ENCODE measurements at regions not wholly inside any gene's neighbourhood (a gene's known extent, or its start where the extent isn't known, plus 50 kb on each side); places are given as distances from the start of the nearest gene placed in this dataset.

DNA sequence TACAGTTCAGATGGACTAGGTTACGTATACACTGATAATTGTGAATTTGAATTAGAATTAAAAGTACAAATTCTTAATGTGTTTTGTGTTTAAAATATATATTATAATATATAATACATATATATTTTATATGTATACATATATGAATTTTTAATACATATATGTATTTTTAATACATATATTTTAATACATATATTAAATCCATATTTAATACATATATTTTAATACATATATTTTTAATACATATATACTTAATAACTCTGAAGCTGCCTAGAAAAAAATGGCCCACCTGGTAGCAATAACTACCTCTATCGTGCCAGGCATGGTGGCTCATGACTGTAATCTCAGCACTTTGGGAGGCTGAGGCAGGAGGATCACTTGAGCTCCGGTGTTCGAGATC lies 179.1 kb upstream of the SAMSN1 start:
- TF ChIP-seq, protein P1, sequence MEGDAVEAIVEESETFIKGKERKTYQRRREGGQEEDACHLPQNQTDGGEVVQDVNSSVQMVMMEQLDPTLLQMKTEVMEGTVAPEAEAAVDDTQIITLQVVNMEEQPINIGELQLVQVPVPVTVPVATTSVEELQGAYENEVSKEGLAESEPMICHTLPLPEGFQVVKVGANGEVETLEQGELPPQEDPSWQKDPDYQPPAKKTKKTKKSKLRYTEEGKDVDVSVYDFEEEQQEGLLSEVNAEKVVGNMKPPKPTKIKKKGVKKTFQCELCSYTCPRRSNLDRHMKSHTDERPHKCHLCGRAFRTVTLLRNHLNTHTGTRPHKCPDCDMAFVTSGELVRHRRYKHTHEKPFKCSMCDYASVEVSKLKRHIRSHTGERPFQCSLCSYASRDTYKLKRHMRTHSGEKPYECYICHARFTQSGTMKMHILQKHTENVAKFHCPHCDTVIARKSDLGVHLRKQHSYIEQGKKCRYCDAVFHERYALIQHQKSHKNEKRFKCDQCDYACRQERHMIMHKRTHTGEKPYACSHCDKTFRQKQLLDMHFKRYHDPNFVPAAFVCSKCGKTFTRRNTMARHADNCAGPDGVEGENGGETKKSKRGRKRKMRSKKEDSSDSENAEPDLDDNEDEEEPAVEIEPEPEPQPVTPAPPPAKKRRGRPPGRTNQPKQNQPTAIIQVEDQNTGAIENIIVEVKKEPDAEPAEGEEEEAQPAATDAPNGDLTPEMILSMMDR (IDR thresholded peaks at IDR 0.05), result no peak
- DNase-seq, result no peak
- Histone ChIP-seq H3K27ac (no peak overlapping the region), H3K4me3 (no peak overlapping the region), H3K27me3 (no peaks in the 10 kb centered on the region), H3K36me3 (no peaks in the 10 kb centered on the region), H3K9me3 (no peaks in the 10 kb centered on the region), H3K9ac (ENCODE audit: low read depth in 2 of 2, low read length in 2 of 2) (no peak overlapping the region), H3K4me1 (no peaks in the 10 kb centered on the region)
- intact Hi-C loops (cut with DNase I), result no loop called here

DNA sequence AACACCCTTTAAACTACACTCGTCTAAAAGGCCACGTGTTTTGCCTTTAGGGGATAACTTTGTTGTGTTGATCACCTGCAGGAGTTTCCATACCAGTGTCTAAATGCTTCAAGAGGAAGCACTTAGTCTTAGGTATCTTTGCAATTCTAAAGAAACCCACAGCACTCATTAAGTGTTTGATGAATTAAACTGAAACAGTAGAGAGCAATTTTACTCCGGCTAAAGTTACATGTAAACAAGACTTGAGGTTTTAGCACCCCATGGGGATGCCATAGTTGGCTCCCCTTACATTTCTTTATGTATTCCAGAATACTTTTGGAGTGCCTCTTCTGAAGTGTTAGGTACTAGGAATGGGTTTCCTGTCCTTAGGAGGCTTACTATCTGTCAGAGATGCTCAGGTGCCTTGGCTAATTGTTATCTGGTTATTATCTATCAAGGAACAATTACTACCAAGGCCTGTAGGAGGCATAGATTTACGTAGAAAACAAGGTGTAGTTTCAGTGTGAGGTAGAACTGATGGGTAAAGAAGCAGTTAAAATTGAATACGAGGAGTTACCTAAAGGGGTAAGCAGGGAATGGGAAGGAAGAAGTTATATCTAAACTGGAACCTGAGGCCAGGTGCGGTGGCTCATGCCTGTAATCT lies 176.8 kb upstream of the SAMSN1 start:
- Histone ChIP-seq H3K9ac (ENCODE audit: low read depth in 2 of 2, low read length in 2 of 2) (no peak overlapping the region), H3K4me1 (no peaks in the 10 kb centered on the region), H3K27me3 (no peaks in the 10 kb centered on the region), H3K27ac (no peak overlapping the region), H3K9me3 (no peaks in the 10 kb centered on the region), H3K36me3 (no peaks in the 10 kb centered on the region), H3K4me3 (no peak overlapping the region)
- TF ChIP-seq, protein P1 (IDR thresholded peaks at IDR 0.05), result no peak
- intact Hi-C loops (cut with DNase I), result no loop called here
- DNase-seq, result no peak

DNA sequence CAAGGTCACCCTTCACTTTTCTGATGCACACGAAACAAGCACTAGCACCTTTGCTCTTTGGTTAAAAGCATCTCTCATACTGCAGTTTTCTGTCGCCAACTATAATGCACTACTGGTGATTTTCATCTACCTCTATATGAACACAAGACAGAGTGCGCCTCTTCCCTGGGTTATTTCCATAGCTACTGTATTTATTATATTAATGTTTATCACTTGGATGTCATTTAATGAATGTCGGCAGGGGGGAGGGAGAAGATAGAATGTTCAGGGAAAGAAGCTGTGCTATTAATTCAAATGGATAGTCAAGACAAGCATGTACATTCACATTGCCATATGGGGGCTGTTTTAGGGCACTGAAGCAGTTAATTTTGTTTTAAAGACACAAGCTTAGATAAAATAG lies 174.1 kb upstream of the SAMSN1 start:
- intact Hi-C loops (cut with DNase I), result no loop called here
- Histone ChIP-seq H3K4me3 (no peak overlapping the region), H3K27me3 (no peaks in the 10 kb centered on the region), H3K9ac (ENCODE audit: low read depth in 2 of 2, low read length in 2 of 2) (no peak overlapping the region), H3K36me3 (no peaks in the 10 kb centered on the region), H3K27ac (no peak overlapping the region), H3K4me1 (no peaks in the 10 kb centered on the region), H3K9me3 (no peaks in the 10 kb centered on the region)
- no peak for DNase-seq
- TF ChIP-seq, protein P1 (IDR thresholded peaks at IDR 0.05), result no peak

DNA sequence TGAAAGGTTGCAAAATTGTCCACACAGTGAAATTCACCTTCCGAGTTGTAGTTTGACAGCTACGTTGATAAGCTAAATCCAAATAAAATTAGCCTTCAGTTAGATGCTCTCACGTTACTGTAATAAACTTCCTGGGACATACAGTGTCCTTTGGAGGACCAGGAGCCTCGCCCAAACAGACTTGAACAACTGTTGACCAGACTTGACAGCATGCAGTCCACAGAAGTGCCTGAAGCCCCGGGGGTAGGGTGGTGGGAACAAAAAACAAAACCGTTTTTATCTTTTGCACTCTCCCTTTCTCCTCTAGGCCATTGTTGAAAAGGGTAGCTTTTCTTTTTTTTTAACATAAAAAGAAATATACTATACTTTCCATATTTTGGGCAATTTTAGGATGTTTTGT lies 172.8 kb upstream of the SAMSN1 start:
- H3K9ac ChIP-seq (ENCODE audit: low read depth in 2 of 2, low read length in 2 of 2), result no peak overlapping the region
- intact Hi-C loops (cut with DNase I), result no loop called here

DNA sequence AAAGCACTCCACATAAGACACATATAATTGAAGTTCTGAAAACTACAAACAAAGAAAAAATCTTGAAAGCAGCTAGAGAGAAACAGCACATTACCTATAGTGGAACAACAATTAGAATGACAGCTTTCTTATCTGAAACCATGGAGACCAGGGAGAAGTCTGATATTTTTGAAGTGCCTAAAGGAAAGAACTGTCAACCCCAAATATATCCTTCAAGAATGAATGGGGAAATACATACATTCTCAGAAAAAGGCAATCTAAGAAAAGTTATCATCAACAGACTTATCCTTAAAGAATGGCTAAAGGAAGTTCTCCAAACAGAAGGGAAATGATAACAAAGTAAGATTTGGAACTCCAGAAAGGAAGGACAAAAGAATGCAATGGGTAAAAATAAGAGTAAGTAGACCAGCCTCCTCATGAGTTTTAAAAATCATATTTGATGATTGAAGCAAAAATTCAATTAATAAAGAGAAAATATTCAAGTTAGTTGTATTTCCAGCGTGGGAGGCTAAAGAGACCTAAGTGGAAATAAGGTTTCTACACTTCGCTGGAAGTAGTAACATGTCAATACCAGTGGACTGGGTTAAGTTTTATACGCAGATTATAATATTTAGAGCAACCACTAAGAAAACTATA lies 170.8 kb upstream of the SAMSN1 start:
- Histone ChIP-seq H3K4me1 (no peaks in the 10 kb centered on the region), H3K9me3 (no peaks in the 10 kb centered on the region), H3K4me3 (no peak overlapping the region), H3K36me3 (no peaks in the 10 kb centered on the region), H3K27ac (no peak overlapping the region), H3K27me3 (no peaks in the 10 kb centered on the region), H3K9ac (ENCODE audit: low read depth in 2 of 2, low read length in 2 of 2) (no peak overlapping the region)
- TF ChIP-seq, protein P1 (IDR thresholded peaks at IDR 0.05), result no peak
- intact Hi-C loops (cut with DNase I), result no loop called here
- no peak for DNase-seq

More for the DNA sequence above, 172.8 kb upstream of the SAMSN1 start:
- no peaks in the 10 kb centered on the region for H3K36me3 ChIP-seq
- DNase-seq, result no peak
- H3K27me3 ChIP-seq, result no peaks in the 10 kb centered on the region
- TF ChIP-seq, protein P1 (IDR thresholded peaks at IDR 0.05), result no peak
- H3K27ac ChIP-seq, result no peak overlapping the region
- no peaks in the 10 kb centered on the region for H3K4me1 ChIP-seq
- H3K9me3 ChIP-seq, result no peaks in the 10 kb centered on the region
- no peak overlapping the region for H3K4me3 ChIP-seq

Measured in colonic mucosa (tissue), 4 donors.